WTC11 (cell line): ENCODE measurements at regions not wholly inside any gene's neighbourhood (a gene's known extent, or its start where the extent isn't known, plus 50 kb on each side); places are given as distances from the start of the nearest gene placed in this dataset.

ENCODE experiments used
- ATAC-seq: fragments of 200-7000 bp; cut with Tn5 transposase; 2 replicates; pipeline ENCODE4 v1.10.0; 2021; ENCODE audit warnings: mild to moderate bottlenecking, moderate library complexity
- CTCF ChIA-PET: fragments of 300-600 bp; sonication (Branson Sonifier 250); formaldehyde crosslinking; loops from one replicate; lab custom pipeline; 2021; ENCODE audit warnings: antibody characterized with exemption; lab: Charles Lee
- POLR2A ChIA-PET: fragments of 350-600 bp; sonication (Branson Sonifier 250); formaldehyde crosslinking; loops from one replicate; lab custom pipeline; 2021; ENCODE audit warnings: antibody characterized with exemption; lab: Charles Lee
- DNase-seq: peaks from one replicate; pipeline ENCODE4 v3.0.0; 2021; ENCODE audit warnings: low spot score
- H3K27ac Mint-ChIP-seq: 2 replicates; pipeline ENCODE4 v1.8.0; 2021; ENCODE audit warnings: mixed read lengths
- H3K27me3 Mint-ChIP-seq: 2 replicates; pipeline ENCODE4 v1.8.0; 2021; ENCODE audit warnings: low read depth, mild to moderate bottlenecking, moderate library complexity, mixed read lengths
- H3K36me3 Mint-ChIP-seq: 2 replicates; pipeline ENCODE4 v1.8.0; 2021; ENCODE audit warnings: mixed read lengths
- H3K4me1 Mint-ChIP-seq: 2 replicates; pipeline ENCODE4 v1.8.0; 2022; ENCODE audit warnings: mixed read lengths
- H3K4me3 Mint-ChIP-seq: 2 replicates; pipeline ENCODE4 v1.8.0; 2021; ENCODE audit warnings: mild to moderate bottlenecking, moderate library complexity, mixed read lengths
- H3K9me3 Mint-ChIP-seq: 2 replicates; pipeline ENCODE4 v1.8.0; 2021; ENCODE audit warnings: mixed read lengths
- CBFB ChIP-seq: sonication (generic); formaldehyde crosslinking; IDR thresholded peaks from 2 replicates; pipeline ENCODE4 v1.8.1; 2022; ENCODE audit warnings: mild to moderate bottlenecking, low read depth, missing genetic modification reagents
- FOXJ3 ChIP-seq: sonication (generic); formaldehyde crosslinking; IDR thresholded peaks from 2 replicates; pipeline ENCODE4 v1.9.0; 2021; ENCODE audit warnings: missing genetic modification reagents, mild to moderate bottlenecking, borderline replicate concordance
- IRF1 ChIP-seq: sonication (generic); formaldehyde crosslinking; IDR thresholded peaks from 2 replicates; pipeline ENCODE4 v1.8.0; 2023; ENCODE audit warnings: missing genetic modification reagents
- NR2C2 ChIP-seq: sonication (generic); formaldehyde crosslinking; IDR thresholded peaks from 2 replicates; pipeline ENCODE4 v1.8.0; 2022; ENCODE audit warnings: mild to moderate bottlenecking, missing genetic modification reagents
- SMAD3 ChIP-seq: sonication (generic); formaldehyde crosslinking; IDR thresholded peaks from 2 replicates; pipeline ENCODE4 v1.8.0; 2022; ENCODE audit warnings: missing genetic modification reagents, mild to moderate bottlenecking, borderline replicate concordance
- SP1 ChIP-seq: sonication (generic); formaldehyde crosslinking; conservative IDR thresholded peaks from 2 replicates; pipeline ENCODE4 v1.8.1; 2022; ENCODE audit warnings: missing genetic modification reagents
- TCF7 ChIP-seq: sonication (generic); formaldehyde crosslinking; IDR thresholded peaks from 2 replicates; pipeline ENCODE4 v1.8.0; 2022; ENCODE audit warnings: mild to moderate bottlenecking, low read depth, missing genetic modification reagents, moderate library complexity
- USF1 ChIP-seq: sonication (generic); formaldehyde crosslinking; IDR thresholded peaks from 2 replicates; pipeline ENCODE4 v1.8.0; 2022; ENCODE audit warnings: mild to moderate bottlenecking, missing genetic modification reagents
- ZBTB43 ChIP-seq: sonication (generic); formaldehyde crosslinking; IDR thresholded peaks from 2 replicates; pipeline ENCODE4 v1.8.1; 2023; ENCODE audit warnings: mild to moderate bottlenecking, missing genetic modification reagents
- ZNF121 ChIP-seq: sonication (generic); formaldehyde crosslinking; IDR thresholded peaks from 2 replicates; pipeline ENCODE4 v1.8.0; 2023; ENCODE audit warnings: missing genetic modification reagents
- ZNF416 ChIP-seq: fragments of 250-450 bp; sonication (Bioruptor Pico); IDR thresholded peaks from 2 replicates; pipeline ENCODE4 v1.9.0; 2021; ENCODE audit warnings: mild to moderate bottlenecking, inconsistent platforms
- ZNF425 ChIP-seq: fragments of 250-450 bp; sonication (Bioruptor Pico); conservative IDR thresholded peaks from 2 replicates; pipeline ENCODE4 v1.9.0; 2021; ENCODE audit warnings: mild to moderate bottlenecking
- TF ChIP-seq, protein P1 (sequence below): sonication (generic); formaldehyde crosslinking; IDR thresholded peaks from 2 replicates; pipeline ENCODE4 v1.8.0; 2022; ENCODE audit warnings: mild to moderate bottlenecking, missing genetic modification reagents
- TF ChIP-seq, protein P2 (sequence below): sonication (generic); formaldehyde crosslinking; IDR thresholded peaks from 2 replicates; pipeline ENCODE4 v1.8.0; 2023; ENCODE audit warnings: mild to moderate bottlenecking, missing genetic modification reagents
- TF ChIP-seq, protein P3 (sequence below): fragments of 250-450 bp; sonication (Bioruptor Pico); IDR thresholded peaks from 2 replicates; pipeline ENCODE4 v2.1.2; 2022; ENCODE audit warnings: mild to moderate bottlenecking, moderate library complexity

DNA sequence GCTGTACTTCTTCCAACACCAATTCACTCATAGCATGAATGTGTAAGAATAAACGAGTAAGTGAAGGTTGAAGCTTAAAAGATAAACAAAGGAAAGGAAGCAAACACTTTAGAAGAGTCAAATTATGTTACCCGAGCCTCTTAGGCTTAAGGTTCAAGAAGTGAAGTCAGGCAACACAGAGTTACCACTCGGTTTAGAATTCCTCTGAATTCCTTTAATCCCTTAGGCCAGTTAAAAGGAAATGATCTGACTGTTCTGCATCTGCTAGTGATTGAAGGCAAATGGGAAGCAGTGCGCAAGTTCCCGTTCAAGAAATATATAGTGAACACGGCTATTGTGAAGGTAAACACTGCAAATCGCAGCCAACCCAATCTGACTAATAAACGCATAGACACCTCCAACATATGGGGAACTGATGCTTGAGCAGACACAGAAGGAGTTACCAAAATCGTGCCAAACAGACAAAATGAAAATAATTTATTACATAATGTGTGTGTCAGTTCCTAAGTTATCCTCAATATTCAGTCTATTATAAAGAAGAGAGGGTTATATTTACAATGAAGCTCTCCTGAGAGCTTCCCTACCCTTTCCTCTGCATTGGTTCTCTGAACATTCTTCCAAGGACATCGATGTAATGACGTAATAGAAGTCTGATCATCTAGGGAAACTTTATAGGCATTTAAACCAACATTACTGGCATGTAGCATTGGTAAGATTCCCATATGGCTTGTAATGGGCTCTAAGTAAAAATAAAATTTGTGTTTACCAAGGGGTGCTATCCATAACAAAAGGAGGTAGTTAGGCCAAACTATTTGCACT, 837.1 kb upstream of the ZNF608 start:
- ChIA-PET POLR2A (no interaction called here), CTCF (no interaction called here)
- no peak for DNase-seq
- peaks cover 18% of the 10 kb centered on the region for H3K27me3 Mint-ChIP-seq
- no peak overlapping the region for H3K4me3 Mint-ChIP-seq
- peaks cover 10% of the 10 kb centered on the region for H3K9me3 Mint-ChIP-seq
- no peak overlapping the region for H3K27ac Mint-ChIP-seq
- 0 out of 2 replicates have a peak, but pooled peaks cover 4% of the 10 kb centered on the region for H3K36me3 Mint-ChIP-seq
- no peak for ATAC-seq
- no peak for TF ChIP-seq USF1 (CRISPR knock-in tag)
- TF ChIP-seq SP1 (CRISPR knock-in tag) = no peak
- TF ChIP-seq, protein P1, sequence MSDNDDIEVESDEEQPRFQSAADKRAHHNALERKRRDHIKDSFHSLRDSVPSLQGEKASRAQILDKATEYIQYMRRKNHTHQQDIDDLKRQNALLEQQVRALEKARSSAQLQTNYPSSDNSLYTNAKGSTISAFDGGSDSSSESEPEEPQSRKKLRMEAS (CRISPR knock-in tag) = no peak
- TF ChIP-seq ZNF121 (CRISPR knock-in tag) = no peak
- TF ChIP-seq, protein P2, sequence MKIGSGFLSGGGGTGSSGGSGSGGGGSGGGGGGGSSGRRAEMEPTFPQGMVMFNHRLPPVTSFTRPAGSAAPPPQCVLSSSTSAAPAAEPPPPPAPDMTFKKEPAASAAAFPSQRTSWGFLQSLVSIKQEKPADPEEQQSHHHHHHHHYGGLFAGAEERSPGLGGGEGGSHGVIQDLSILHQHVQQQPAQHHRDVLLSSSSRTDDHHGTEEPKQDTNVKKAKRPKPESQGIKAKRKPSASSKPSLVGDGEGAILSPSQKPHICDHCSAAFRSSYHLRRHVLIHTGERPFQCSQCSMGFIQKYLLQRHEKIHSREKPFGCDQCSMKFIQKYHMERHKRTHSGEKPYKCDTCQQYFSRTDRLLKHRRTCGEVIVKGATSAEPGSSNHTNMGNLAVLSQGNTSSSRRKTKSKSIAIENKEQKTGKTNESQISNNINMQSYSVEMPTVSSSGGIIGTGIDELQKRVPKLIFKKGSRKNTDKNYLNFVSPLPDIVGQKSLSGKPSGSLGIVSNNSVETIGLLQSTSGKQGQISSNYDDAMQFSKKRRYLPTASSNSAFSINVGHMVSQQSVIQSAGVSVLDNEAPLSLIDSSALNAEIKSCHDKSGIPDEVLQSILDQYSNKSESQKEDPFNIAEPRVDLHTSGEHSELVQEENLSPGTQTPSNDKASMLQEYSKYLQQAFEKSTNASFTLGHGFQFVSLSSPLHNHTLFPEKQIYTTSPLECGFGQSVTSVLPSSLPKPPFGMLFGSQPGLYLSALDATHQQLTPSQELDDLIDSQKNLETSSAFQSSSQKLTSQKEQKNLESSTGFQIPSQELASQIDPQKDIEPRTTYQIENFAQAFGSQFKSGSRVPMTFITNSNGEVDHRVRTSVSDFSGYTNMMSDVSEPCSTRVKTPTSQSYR (CRISPR knock-in tag) = no peak
- no peak for TF ChIP-seq TCF7 (CRISPR knock-in tag)
- H3K4me1 Mint-ChIP-seq = peaks cover 17% of the 10 kb centered on the region

DNA sequence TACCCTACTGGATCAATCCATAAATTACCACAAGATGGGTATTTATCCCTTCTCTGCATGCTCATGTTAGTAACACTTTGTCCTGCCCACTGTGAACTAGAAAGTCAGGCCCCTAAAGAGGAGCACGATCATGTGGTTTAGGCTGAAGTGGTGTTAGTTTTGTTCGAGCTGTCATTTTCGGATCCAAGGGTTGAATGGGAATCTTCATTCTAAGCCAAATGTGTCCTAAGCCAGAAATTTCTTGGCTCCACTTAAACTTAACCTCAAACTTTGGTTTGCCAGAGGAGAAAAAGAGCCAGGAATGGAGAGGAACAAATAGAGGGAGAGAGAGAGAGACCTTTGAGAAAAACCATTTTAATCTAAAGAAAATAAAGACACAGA, 837.7 kb upstream of the ZNF608 start:
- no peak overlapping the region for H3K4me3 Mint-ChIP-seq
- H3K9me3 Mint-ChIP-seq = peaks cover 10% of the 10 kb centered on the region
- peaks cover 17% of the 10 kb centered on the region for H3K4me1 Mint-ChIP-seq
- no peak overlapping the region for H3K27ac Mint-ChIP-seq
- no peak for DNase-seq
- CTCF ChIA-PET = no interaction called here
- POLR2A ChIA-PET = no interaction called here
- TF ChIP-seq, protein P3, sequence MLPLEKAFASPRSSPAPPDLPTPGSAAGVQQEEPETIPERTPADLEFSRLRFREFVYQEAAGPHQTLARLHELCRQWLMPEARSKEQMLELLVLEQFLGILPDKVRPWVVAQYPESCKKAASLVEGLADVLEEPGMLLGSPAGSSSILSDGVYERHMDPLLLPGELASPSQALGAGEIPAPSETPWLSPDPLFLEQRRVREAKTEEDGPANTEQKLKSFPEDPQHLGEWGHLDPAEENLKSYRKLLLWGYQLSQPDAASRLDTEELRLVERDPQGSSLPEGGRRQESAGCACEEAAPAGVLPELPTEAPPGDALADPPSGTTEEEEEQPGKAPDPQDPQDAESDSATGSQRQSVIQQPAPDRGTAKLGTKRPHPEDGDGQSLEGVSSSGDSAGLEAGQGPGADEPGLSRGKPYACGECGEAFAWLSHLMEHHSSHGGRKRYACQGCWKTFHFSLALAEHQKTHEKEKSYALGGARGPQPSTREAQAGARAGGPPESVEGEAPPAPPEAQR (CRISPR knock-in tag) = no peak
- TF ChIP-seq SMAD3 = no peak
- TF ChIP-seq CBFB (CRISPR knock-in tag) = no peak
- no peak for TF ChIP-seq ZNF416 (CRISPR knock-in tag)
- no peak for TF ChIP-seq ZNF121 (CRISPR knock-in tag)
- TF ChIP-seq ZNF425 (CRISPR knock-in tag) = no peak
- TF ChIP-seq NR2C2 (CRISPR knock-in tag) = no peak
- TF ChIP-seq IRF1 (CRISPR knock-in tag) = no peak
- TF ChIP-seq FOXJ3 (CRISPR knock-in tag) = no peak
- no peak for TF ChIP-seq ZBTB43 (CRISPR knock-in tag)
- TF ChIP-seq, all 79 proteins: peak for 0
- Mint-ChIP-seq H3K27me3 (peaks cover 18% of the 10 kb centered on the region), H3K36me3 (0 out of 2 replicates have a peak, but pooled peaks cover 4% of the 10 kb centered on the region)
- ATAC-seq = no peak
